HUES48 (cell line): ENCODE measurements at regions not wholly inside any gene's neighbourhood (a gene's known extent, or its start where the extent isn't known, plus 50 kb on each side); places are given as distances from the start of the nearest gene placed in this dataset.

ENCODE experiments used
- H3K27ac ChIP-seq: one replicate; pipeline ENCODE4 v1.7.0; 2013; ENCODE audit warnings: low read depth, low read length, inconsistent platforms
- H3K27me3 ChIP-seq: 2 replicates; pipeline ENCODE4 v1.6.1; 2013; ENCODE audit warnings: mild to moderate bottlenecking, low read length; ENCODE audit not compliant: control insufficient read depth, insufficient read depth
- H3K36me3 ChIP-seq: 2 replicates; pipeline ENCODE4 v1.6.1; 2013; ENCODE audit warnings: low read length; ENCODE audit not compliant: control insufficient read depth, insufficient read depth
- H3K4me1 ChIP-seq: 2 replicates; pipeline ENCODE4 v1.6.1; 2013; ENCODE audit warnings: mild to moderate bottlenecking, low read length; ENCODE audit not compliant: control insufficient read depth, insufficient read depth
- H3K4me3 ChIP-seq: 2 replicates; pipeline ENCODE4 v1.5.1; 2013; ENCODE audit warnings: mild to moderate bottlenecking, low read depth, low read length
- H3K9ac ChIP-seq: 2 replicates; pipeline ENCODE4 v1.6.1; 2013; ENCODE audit warnings: mild to moderate bottlenecking, low read depth, low read length, moderate library complexity
- H3K9me3 ChIP-seq: 2 replicates; pipeline ENCODE4 v1.6.1; 2013; ENCODE audit warnings: low read length; ENCODE audit not compliant: control insufficient read depth, insufficient read depth

DNA sequence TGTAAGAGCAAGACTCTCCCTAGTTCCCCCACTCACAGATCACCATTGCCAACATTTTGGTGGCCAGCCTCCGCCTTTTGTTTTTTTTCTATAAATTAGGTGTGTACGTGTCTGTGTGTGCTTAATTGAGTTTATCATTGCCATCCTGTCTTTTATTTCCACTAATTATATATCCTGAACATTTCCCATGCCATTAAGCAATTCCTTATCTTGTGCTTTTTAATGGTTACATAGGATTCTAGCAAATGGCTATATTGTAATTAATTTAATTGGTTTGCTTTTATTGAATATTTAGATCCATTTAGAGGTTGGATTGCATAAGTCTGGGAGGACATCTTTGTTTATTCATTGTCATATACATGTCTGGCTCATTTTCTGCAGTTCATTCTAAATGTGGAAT lies 107.3 kb upstream of the RTL1 start:
- peaks cover 3% of the 10 kb centered on the region; the same call in 1 of the 2 replicates for H3K9me3 ChIP-seq
- no peak overlapping the region for H3K9ac ChIP-seq
- no peak overlapping the region for H3K27ac ChIP-seq
- no peaks in the 10 kb centered on the region for H3K27me3 ChIP-seq
- H3K4me3 ChIP-seq = no peak overlapping the region
- H3K36me3 ChIP-seq = 0 out of 2 replicates have a peak, but pooled peaks cover 4% of the 10 kb centered on the region
- H3K4me1 ChIP-seq = no peaks in the 10 kb centered on the region

- no peaks in the 10 kb centered on the region for H3K27me3 ChIP-seq
- no peak overlapping the region for H3K27ac ChIP-seq
- peaks cover 5% of the 10 kb centered on the region; the same call in 1 of the 2 replicates for H3K36me3 ChIP-seq
- peaks cover 11% of the 10 kb centered on the region for H3K9me3 ChIP-seq
- H3K4me3 ChIP-seq = no peak overlapping the region
- H3K4me1 ChIP-seq = peaks cover 9% of the 10 kb centered on the region; the same call in 1 of the 2 replicates
- no peak overlapping the region for H3K9ac ChIP-seq
These were observed 113.7 kb upstream of the RTL1 start for GRCh38 chr14:101017209-101017608.

- no peaks in the 10 kb centered on the region for H3K27me3 ChIP-seq
- H3K36me3 ChIP-seq = peaks cover 8% of the 10 kb centered on the region
- H3K4me1 ChIP-seq = peaks cover 9% of the 10 kb centered on the region; the same call in 1 of the 2 replicates
- no peak overlapping the region for H3K9ac ChIP-seq
- no peak overlapping the region for H3K27ac ChIP-seq
- H3K4me3 ChIP-seq = no peak overlapping the region
- peaks cover 17% of the 10 kb centered on the region for H3K9me3 ChIP-seq
These were observed 114.5 kb upstream of the RTL1 start for GRCh38 chr14:101017806-101018560.

GRCh38 chr14:101018561-101019290 lies 115.2 kb upstream of the RTL1 start:
- Histone ChIP-seq H3K9me3 (peaks cover 24% of the 10 kb centered on the region), H3K27ac (no peak overlapping the region), H3K4me3 (no peak overlapping the region), H3K4me1 (peaks cover 9% of the 10 kb centered on the region; the same call in 1 of the 2 replicates), H3K9ac (no peak overlapping the region), H3K27me3 (no peaks in the 10 kb centered on the region), H3K36me3 (peaks cover 9% of the 10 kb centered on the region)

DNA sequence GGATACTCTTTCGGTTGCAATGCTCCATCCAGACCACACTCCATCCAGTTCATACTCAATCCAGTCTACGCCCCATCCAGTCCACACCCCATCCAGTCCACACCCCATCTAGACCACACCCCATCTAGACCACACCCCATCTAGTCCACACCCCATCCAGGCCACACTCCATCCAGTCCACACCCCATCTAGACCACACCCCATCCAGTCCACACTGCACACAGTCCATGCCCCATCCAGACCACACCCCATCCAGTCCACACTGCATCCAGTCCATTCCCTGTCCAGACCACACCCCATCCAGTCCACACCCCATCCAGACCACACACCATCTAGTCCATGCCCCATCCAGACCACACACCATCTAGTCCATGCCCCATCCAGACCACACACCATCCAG lies 116.0 kb upstream of the RTL1 start:
- Histone ChIP-seq H3K36me3 (peaks cover 15% of the 10 kb centered on the region), H3K4me3 (no peak overlapping the region), H3K27ac (no peak overlapping the region), H3K9me3 (peaks cover 30% of the 10 kb centered on the region), H3K4me1 (peaks cover 9% of the 10 kb centered on the region; the same call in 1 of the 2 replicates), H3K27me3 (no peaks in the 10 kb centered on the region), H3K9ac (no peak overlapping the region)

GRCh38 chr14:101019990-101020710 lies 116.6 kb upstream of the RTL1 start:
- no peak overlapping the region for H3K27ac ChIP-seq
- no peak overlapping the region for H3K9ac ChIP-seq
- peaks cover 34% of the 10 kb centered on the region for H3K9me3 ChIP-seq
- no peaks in the 10 kb centered on the region for H3K27me3 ChIP-seq
- H3K36me3 ChIP-seq = peaks cover 20% of the 10 kb centered on the region
- no peak overlapping the region for H3K4me3 ChIP-seq
- peaks cover 9% of the 10 kb centered on the region; the same call in 1 of the 2 replicates for H3K4me1 ChIP-seq

DNA sequence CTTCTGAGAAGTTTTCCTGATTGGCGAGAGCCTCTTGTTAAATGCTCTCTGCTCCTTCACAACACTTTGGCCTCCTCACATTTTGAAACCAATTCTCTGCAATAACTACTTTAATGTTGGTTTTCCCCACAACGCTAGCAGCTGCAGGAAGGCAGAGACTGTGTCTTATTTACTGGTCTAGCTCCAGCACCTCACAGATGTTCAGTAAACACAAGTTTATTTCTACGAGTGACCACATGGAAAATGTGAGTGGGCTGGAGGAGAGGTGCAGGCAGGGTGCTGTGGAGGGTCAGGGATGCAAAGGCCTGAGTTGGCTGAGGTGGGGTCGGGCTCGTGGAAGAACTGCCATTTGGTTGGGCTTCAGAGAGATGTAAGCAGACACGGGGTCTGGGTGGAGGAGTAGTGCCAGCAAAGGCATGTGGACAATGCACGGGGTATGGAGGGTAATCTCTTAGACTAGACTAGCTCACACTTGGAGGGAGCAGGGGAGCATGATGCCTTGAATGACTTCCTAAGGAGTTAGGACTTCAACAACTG lies 117.4 kb upstream of the RTL1 start:
- Histone ChIP-seq H3K27me3 (no peaks in the 10 kb centered on the region), H3K36me3 (peaks cover 20% of the 10 kb centered on the region), H3K9me3 (peaks cover 34% of the 10 kb centered on the region), H3K4me3 (no peak overlapping the region), H3K9ac (no peak overlapping the region), H3K27ac (no peak overlapping the region), H3K4me1 (peaks cover 9% of the 10 kb centered on the region; the same call in 1 of the 2 replicates)

GRCh38 chr14:101022121-101022520 lies 118.6 kb upstream of the RTL1 start:
- no peak overlapping the region for H3K4me3 ChIP-seq
- H3K9ac ChIP-seq = no peak overlapping the region
- H3K27ac ChIP-seq = no peak overlapping the region
- H3K27me3 ChIP-seq = no peaks in the 10 kb centered on the region
- peaks cover 34% of the 10 kb centered on the region for H3K9me3 ChIP-seq
- H3K4me1 ChIP-seq = no peaks in the 10 kb centered on the region
- H3K36me3 ChIP-seq = peaks cover 20% of the 10 kb centered on the region

- H3K9ac ChIP-seq = no peak overlapping the region
- no peak overlapping the region for H3K27ac ChIP-seq
- no peak overlapping the region for H3K4me3 ChIP-seq
- no peaks in the 10 kb centered on the region for H3K4me1 ChIP-seq
- H3K27me3 ChIP-seq = no peaks in the 10 kb centered on the region
- peaks cover 20% of the 10 kb centered on the region for H3K36me3 ChIP-seq
- peaks cover 34% of the 10 kb centered on the region for H3K9me3 ChIP-seq
These were observed 119.5 kb upstream of the RTL1 start for GRCh38 chr14:101022916-101023435.

DNA sequence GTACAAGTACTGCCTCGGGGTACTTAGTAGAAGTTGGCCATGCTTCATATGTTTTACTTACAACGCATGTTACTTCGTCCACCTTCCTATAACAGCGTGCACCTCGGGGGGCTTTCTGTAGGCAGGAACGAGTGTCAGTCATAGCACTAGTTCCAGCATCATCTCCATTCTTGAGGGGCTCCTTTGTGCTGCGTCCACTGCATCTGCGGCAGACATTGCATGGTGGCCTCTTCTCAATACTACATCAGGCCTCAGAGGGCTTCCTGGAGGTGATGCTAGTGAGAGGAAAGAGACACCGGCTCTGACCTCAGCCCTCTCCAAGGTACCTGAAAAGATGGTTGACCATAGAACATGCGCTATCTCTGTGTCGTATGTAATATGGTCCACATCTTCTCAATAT lies 121.2 kb upstream of the RTL1 start:
- no peaks in the 10 kb centered on the region for H3K27me3 ChIP-seq
- H3K4me3 ChIP-seq = no peak overlapping the region
- H3K9ac ChIP-seq = no peak overlapping the region
- H3K27ac ChIP-seq = no peak overlapping the region
- peaks cover 20% of the 10 kb centered on the region for H3K36me3 ChIP-seq
- H3K4me1 ChIP-seq = no peaks in the 10 kb centered on the region
- H3K9me3 ChIP-seq = peaks cover 34% of the 10 kb centered on the region
